Endothelial cell of umbilical vein (primary cell): ENCODE measurements at regions not wholly inside any gene's neighbourhood (a gene's known extent, or its start where the extent isn't known, plus 50 kb on each side); places are given as distances from the start of the nearest gene placed in this dataset.

Experiments used
- BruUV-seq: library from RNA; stranded (reverse); fragments of 400-500 nt; replicated peaks from 2 replicates; lab custom pipeline; 2021; lab: Mats Ljungman, UMichigan
- CTCF ChIA-PET: fragments of 300-600, 350-600 bp; sonication (Branson Sonifier 250); formaldehyde crosslinking; loops from one replicate; lab custom pipeline; 2021; ENCODE audit warnings: antibody characterized with exemption, inconsistent platforms; lab: Charles Lee
- POLR2A ChIA-PET: fragments of 300-600, 350-600 bp; sonication (Branson Sonifier 250); formaldehyde crosslinking; loops from one replicate; lab custom pipeline; 2021; ENCODE audit warnings: antibody characterized with exemption, inconsistent platforms; lab: Charles Lee
- DNase-seq: peaks from one replicate; pipeline ENCODE4 v3.0.0-alpha.2; 2011; ENCODE audit warnings: low read depth, low spot score
- FAIRE-seq: peaks from 2 replicates; lab custom pipeline; 2011; peaks lifted over from hg19 to GRCh38; lab: Jason Lieb, UNC
- H2AFZ ChIP-seq: 2 replicates; pipeline ENCODE4 v1.6.0; 2012; ENCODE audit warnings: low read depth, low read length, control low read depth, inconsistent platforms
- H3K27ac ChIP-seq: 2 replicates; pipeline ENCODE4 v1.5.1; 2011; ENCODE audit warnings: low read depth, mild to moderate bottlenecking, control low read depth, low read length, moderate library complexity; ENCODE audit not compliant: insufficient read depth
- H3K27me3 ChIP-seq, 2 experiments: 2 replicates each; pipeline versions ENCODE4 v1.6.0 to v1.6.1; 2011; ENCODE audit warnings: low read length in 2 of 2, mixed read lengths in 1 of 2; ENCODE audit not compliant: control insufficient read depth in 2 of 2, insufficient read depth in 2 of 2
- H3K36me3 ChIP-seq, 2 experiments: 2 replicates in 1 of 2; 3 replicates in 1 of 2; pipeline ENCODE4 v1.5.1; 2011; ENCODE audit warnings: low read length in 2 of 2, mild to moderate bottlenecking in 1 of 2, moderate library complexity in 1 of 2; ENCODE audit not compliant: control insufficient read depth in 2 of 2, insufficient read depth in 2 of 2; ENCODE audit errors: extremely low read depth in 1 of 2
- H3K4me1 ChIP-seq: 3 replicates; pipeline ENCODE4 v1.5.1; 2011; ENCODE audit warnings: mild to moderate bottlenecking, low read length; ENCODE audit not compliant: control insufficient read depth, insufficient read depth; ENCODE audit errors: extremely low read depth
- H3K4me2 ChIP-seq: 2 replicates; pipeline ENCODE4 v1.6.1; 2011; ENCODE audit warnings: low read length, control low read depth, mixed read lengths; ENCODE audit not compliant: insufficient read depth
- H3K4me3 ChIP-seq, 3 experiments: fragments of 200-600 bp in 1 of 3; sonication (generic), shearing (Covaris generic) in 1 of 3; replicated peaks in 1 of 3; 2 replicates each; pipeline ENCODE4 v1.5.1; 2011 to 2016; ENCODE audit warnings: control low read depth in 3 of 3, low read length in 3 of 3, mild to moderate bottlenecking in 2 of 3, inconsistent platforms in 1 of 3, low read depth in 1 of 3, moderate library complexity in 1 of 3; ENCODE audit not compliant: insufficient read depth in 1 of 3
- H3K79me2 ChIP-seq: 2 replicates; pipeline ENCODE4 v1.6.0; 2012; ENCODE audit warnings: low read length, inconsistent platforms; ENCODE audit not compliant: control insufficient read depth, insufficient read depth
- H3K9ac ChIP-seq: replicated peaks from 2 replicates; pipeline ENCODE3; 2011; ENCODE audit warnings: low read length, control low read depth; ENCODE audit not compliant: insufficient read depth; ENCODE audit errors: extremely low read depth
- H3K9me1 ChIP-seq: replicated peaks from 3 replicates; pipeline ENCODE4 v1.6.0; 2011; ENCODE audit warnings: mild to moderate bottlenecking, low read length; ENCODE audit not compliant: control insufficient read depth, insufficient read depth; ENCODE audit errors: extremely low read depth
- H3K9me3 ChIP-seq: replicated peaks from 2 replicates; pipeline ENCODE4 v1.5.1; 2012; ENCODE audit warnings: low read length, inconsistent platforms; ENCODE audit not compliant: control insufficient read depth, insufficient read depth
- H4K20me1 ChIP-seq: replicated peaks from 2 replicates; pipeline ENCODE3; 2011; ENCODE audit warnings: mild to moderate bottlenecking, low read length; ENCODE audit not compliant: control insufficient read depth, insufficient read depth; ENCODE audit errors: extremely low read depth
- EZH2 ChIP-seq: IDR thresholded peaks from 2 replicates; pipeline ENCODE4 v1.6.1; 2012; ENCODE audit warnings: borderline replicate concordance, low read depth, mild to moderate bottlenecking, moderate library complexity, low read length, inconsistent platforms; ENCODE audit not compliant: severe bottlenecking
- FOS ChIP-seq: IDR thresholded peaks from 2 replicates; pipeline ENCODE4 v1.6.1; 2011; ENCODE audit warnings: mild to moderate bottlenecking, low read length, moderate library complexity, borderline replicate concordance; ENCODE audit not compliant: insufficient read depth
- GATA2 ChIP-seq: IDR thresholded peaks from 2 replicates; pipeline ENCODE4 v1.7.0; 2011; ENCODE audit warnings: low read depth, mild to moderate bottlenecking, moderate library complexity, mixed read lengths, low read length; ENCODE audit not compliant: insufficient read length, insufficient read depth
- JUN ChIP-seq: IDR thresholded peaks from 2 replicates; pipeline ENCODE4 v1.6.1; 2011; ENCODE audit warnings: borderline replicate concordance, low read depth; ENCODE audit not compliant: insufficient read length, insufficient read depth
- MAX ChIP-seq: IDR thresholded peaks from 2 replicates; pipeline ENCODE4 v1.6.1; 2011; ENCODE audit not compliant: insufficient read depth, insufficient read length
- MYC ChIP-seq: IDR thresholded peaks from one replicate; pipeline ENCODE4 v1.6.1; 2011; ENCODE audit warnings: mild to moderate bottlenecking, low read depth, low read length
- POLR2A ChIP-seq: IDR thresholded peaks from 2 replicates; pipeline ENCODE4 v1.6.1; 2012; ENCODE audit warnings: low read depth, mild to moderate bottlenecking, control low read depth, low read length
- POLR2AphosphoS5 ChIP-seq: IDR thresholded peaks from 2 replicates; pipeline ENCODE4 v1.6.1; 2012; ENCODE audit warnings: low read depth, mild to moderate bottlenecking, control low read depth, low read length, moderate library complexity; ENCODE audit not compliant: insufficient read depth
- dilution Hi-C: fragments of 300-500 bp; cut with MboI; formaldehyde crosslinking; loops from one replicate; pipeline ENCODE4 v1.15.0; 2019; ENCODE audit warnings: low sequenced_read_pairs; ENCODE audit not compliant: extremely low pct_ligation_motif_present
- intact Hi-C: fragments of 100-400 bp; cut with micrococcal nuclease; formaldehyde crosslinking; loops from one replicate; pipeline ENCODE4 v1.10.0; 2022
- TF ChIP-seq, protein P1 (sequence below), 2 donors: IDR thresholded peaks; 1 replicate in 1 of 2; 2 replicates in 1 of 2; pipeline ENCODE4 v1.5.1; 2011; ENCODE audit warnings: low read length in 2 of 2, mild to moderate bottlenecking in 2 of 2, moderate library complexity in 2 of 2, control low read depth in 1 of 2, inconsistent platforms in 1 of 2, low read depth in 1 of 2; ENCODE audit not compliant: insufficient read depth in 1 of 2; ENCODE audit errors: extremely low read depth in 1 of 2

GRCh38 chr2:7352191-7352590 lies 435.0 kb downstream of the RNF144A start:
- H3K4me2 ChIP-seq: no peak overlapping the region
- no TSS peak for BruUV-seq
- ChIA-PET CTCF (no interaction called here), POLR2A (no interaction called here)
- dilution Hi-C loops: no loop called here
- TF ChIP-seq POLR2A: no peak
- TF ChIP-seq, protein P1, sequence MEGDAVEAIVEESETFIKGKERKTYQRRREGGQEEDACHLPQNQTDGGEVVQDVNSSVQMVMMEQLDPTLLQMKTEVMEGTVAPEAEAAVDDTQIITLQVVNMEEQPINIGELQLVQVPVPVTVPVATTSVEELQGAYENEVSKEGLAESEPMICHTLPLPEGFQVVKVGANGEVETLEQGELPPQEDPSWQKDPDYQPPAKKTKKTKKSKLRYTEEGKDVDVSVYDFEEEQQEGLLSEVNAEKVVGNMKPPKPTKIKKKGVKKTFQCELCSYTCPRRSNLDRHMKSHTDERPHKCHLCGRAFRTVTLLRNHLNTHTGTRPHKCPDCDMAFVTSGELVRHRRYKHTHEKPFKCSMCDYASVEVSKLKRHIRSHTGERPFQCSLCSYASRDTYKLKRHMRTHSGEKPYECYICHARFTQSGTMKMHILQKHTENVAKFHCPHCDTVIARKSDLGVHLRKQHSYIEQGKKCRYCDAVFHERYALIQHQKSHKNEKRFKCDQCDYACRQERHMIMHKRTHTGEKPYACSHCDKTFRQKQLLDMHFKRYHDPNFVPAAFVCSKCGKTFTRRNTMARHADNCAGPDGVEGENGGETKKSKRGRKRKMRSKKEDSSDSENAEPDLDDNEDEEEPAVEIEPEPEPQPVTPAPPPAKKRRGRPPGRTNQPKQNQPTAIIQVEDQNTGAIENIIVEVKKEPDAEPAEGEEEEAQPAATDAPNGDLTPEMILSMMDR (IDR thresholded peaks at IDR 0.05; ENCODE audit: extremely low read depth in 1 of 2, insufficient read depth in 1 of 2, low read depth in 1 of 2, low read length in 2 of 2): no peak
- TF ChIP-seq MYC: no peak
- no peak for TF ChIP-seq FOS
- TF ChIP-seq MAX: no peak
- TF ChIP-seq GATA2: no peak
- no peak for TF ChIP-seq POLR2AphosphoS5
- no peak for TF ChIP-seq JUN
- no peak for TF ChIP-seq EZH2
- intact Hi-C loops: no loop called here
- no peaks in the 10 kb centered on the region for H3K27me3 ChIP-seq
- no peak for FAIRE-seq
- no peaks in the 10 kb centered on the region for H3K4me1 ChIP-seq
- no peaks in the 10 kb centered on the region for H3K36me3 ChIP-seq
- no peak overlapping the region for H3K27ac ChIP-seq
- H3K9me1 ChIP-seq: no peaks in the 10 kb centered on the region
- H4K20me1 ChIP-seq: no peaks in the 10 kb centered on the region
- no peaks in the 10 kb centered on the region for H3K79me2 ChIP-seq
- no peak overlapping the region for H3K9ac ChIP-seq
- no peak overlapping the region for H3K4me3 ChIP-seq
- no peak overlapping the region for H2AFZ ChIP-seq
- H3K9me3 ChIP-seq: peaks cover 11% of the 10 kb centered on the region
- DNase-seq: no peak
